Neutrophil (primary cell): ENCODE measurements at regions not wholly inside any gene's neighbourhood (a gene's known extent, or its start where the extent isn't known, plus 50 kb on each side); places are given as distances from the start of the nearest gene placed in this dataset.

Experiments
- H3K27ac ChIP-seq: fragments of 200-600 bp; sonication (generic); 2 replicates; pipeline ENCODE4 v1.5.1; 2016; ENCODE audit warnings: mild to moderate bottlenecking, moderate library complexity
- H3K27me3 ChIP-seq: fragments of 200-600 bp; sonication (generic); 2 replicates; pipeline ENCODE4 v1.6.0; 2016; ENCODE audit warnings: mild to moderate bottlenecking
- H3K36me3 ChIP-seq: fragments of 200-600 bp; sonication (generic); 2 replicates; pipeline ENCODE4 v1.5.1; 2017
- H3K4me1 ChIP-seq, 2 experiments: fragments of 200-600 bp in 1 of 2; sonication (generic) in 1 of 2; 1 replicate in 1 of 2; 2 replicates in 1 of 2; pipeline versions ENCODE4 v1.5.1 to v1.6.1; 2013 to 2016; ENCODE audit warnings: low read depth in 1 of 2, low read length in 1 of 2, mild to moderate bottlenecking in 1 of 2, moderate library complexity in 1 of 2; ENCODE audit not compliant: control insufficient read depth in 1 of 2, insufficient read depth in 1 of 2
- H3K4me3 ChIP-seq, 2 experiments: fragments of 200-600 bp in 1 of 2; sonication (generic) in 1 of 2; 1 replicate in 1 of 2; 2 replicates in 1 of 2; pipeline ENCODE4 v1.5.1; 2013 to 2016; ENCODE audit warnings: low read depth in 1 of 2, low read length in 1 of 2, mild to moderate bottlenecking in 1 of 2, moderate library complexity in 1 of 2
- H3K9me3 ChIP-seq: fragments of 200-600 bp; sonication (generic); 2 replicates; pipeline ENCODE4 v1.5.1; 2016
- TF ChIP-seq, protein P1 (sequence below): fragments of 200-600 bp; sonication (generic); IDR thresholded peaks from 2 replicates; pipeline ENCODE4 v1.5.1; 2016; ENCODE audit warnings: antibody characterized with exemption

GRCh38 chr1:164417016-164417704 lies 141.8 kb upstream of the PBX1 start:
- no peaks in the 10 kb centered on the region for H3K4me1 ChIP-seq
- H3K36me3 ChIP-seq, result no peaks in the 10 kb centered on the region
- TF ChIP-seq, protein P1, sequence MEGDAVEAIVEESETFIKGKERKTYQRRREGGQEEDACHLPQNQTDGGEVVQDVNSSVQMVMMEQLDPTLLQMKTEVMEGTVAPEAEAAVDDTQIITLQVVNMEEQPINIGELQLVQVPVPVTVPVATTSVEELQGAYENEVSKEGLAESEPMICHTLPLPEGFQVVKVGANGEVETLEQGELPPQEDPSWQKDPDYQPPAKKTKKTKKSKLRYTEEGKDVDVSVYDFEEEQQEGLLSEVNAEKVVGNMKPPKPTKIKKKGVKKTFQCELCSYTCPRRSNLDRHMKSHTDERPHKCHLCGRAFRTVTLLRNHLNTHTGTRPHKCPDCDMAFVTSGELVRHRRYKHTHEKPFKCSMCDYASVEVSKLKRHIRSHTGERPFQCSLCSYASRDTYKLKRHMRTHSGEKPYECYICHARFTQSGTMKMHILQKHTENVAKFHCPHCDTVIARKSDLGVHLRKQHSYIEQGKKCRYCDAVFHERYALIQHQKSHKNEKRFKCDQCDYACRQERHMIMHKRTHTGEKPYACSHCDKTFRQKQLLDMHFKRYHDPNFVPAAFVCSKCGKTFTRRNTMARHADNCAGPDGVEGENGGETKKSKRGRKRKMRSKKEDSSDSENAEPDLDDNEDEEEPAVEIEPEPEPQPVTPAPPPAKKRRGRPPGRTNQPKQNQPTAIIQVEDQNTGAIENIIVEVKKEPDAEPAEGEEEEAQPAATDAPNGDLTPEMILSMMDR, result no peak
- H3K27me3 ChIP-seq, result no peaks in the 10 kb centered on the region
- H3K27ac ChIP-seq, result no peak overlapping the region
- H3K4me3 ChIP-seq, result no peak overlapping the region
- H3K9me3 ChIP-seq, result no peaks in the 10 kb centered on the region

GRCh38 chr1:164423136-164423535 lies 135.8 kb upstream of the PBX1 start:
- H3K4me3 ChIP-seq, result no peak overlapping the region
- TF ChIP-seq, protein P1, result no peak
- no peaks in the 10 kb centered on the region for H3K27me3 ChIP-seq
- no peaks in the 10 kb centered on the region for H3K4me1 ChIP-seq
- H3K36me3 ChIP-seq, result no peaks in the 10 kb centered on the region
- H3K9me3 ChIP-seq, result no peaks in the 10 kb centered on the region
- no peak overlapping the region for H3K27ac ChIP-seq

DNA sequence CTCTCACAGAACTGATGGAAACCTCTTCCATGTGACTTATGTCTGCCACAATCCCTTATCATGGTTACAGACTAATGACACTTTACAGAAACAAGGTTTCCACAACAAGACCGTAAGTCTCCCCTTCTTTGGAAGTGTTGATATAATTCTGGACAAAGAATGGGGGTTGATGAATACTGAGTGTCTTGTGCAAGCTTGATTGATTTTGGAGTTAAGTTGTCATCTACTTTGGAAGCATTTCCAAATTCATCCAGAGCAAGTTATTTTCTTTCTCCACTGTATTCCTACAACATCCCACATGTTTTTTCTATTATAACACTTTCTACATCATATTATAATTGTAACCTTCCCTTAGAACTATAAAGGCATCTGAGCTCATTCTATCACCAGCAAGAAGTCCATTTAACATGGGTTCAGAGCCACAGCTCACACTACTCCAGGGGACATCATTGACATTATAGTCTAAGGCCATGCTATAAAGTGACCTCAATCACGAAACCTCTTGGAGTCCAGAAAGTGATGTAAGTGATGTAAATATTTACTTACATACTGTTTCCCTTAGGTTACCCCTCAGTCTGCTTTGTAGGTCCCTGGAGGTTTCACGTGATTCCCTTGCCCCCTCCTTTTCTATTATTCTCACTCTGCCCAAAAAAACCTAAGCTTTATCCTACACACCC lies 125.7 kb upstream of the PBX1 start:
- Histone ChIP-seq H3K36me3 (no peaks in the 10 kb centered on the region), H3K4me3 (no peak overlapping the region), H3K4me1 (no peaks in the 10 kb centered on the region), H3K9me3 (no peaks in the 10 kb centered on the region), H3K27ac (no peak overlapping the region), H3K27me3 (no peaks in the 10 kb centered on the region)
- TF ChIP-seq, protein P1, result no peak

GRCh38 chr1:164433818-164434170 lies 125.2 kb upstream of the PBX1 start:
- Histone ChIP-seq H3K27ac (no peak overlapping the region), H3K4me1 (no peaks in the 10 kb centered on the region), H3K27me3 (no peaks in the 10 kb centered on the region), H3K9me3 (no peaks in the 10 kb centered on the region), H3K4me3 (no peak overlapping the region), H3K36me3 (no peaks in the 10 kb centered on the region)
- TF ChIP-seq, protein P1, result no peak

GRCh38 chr1:164440232-164440631 lies 118.8 kb upstream of the PBX1 start:
- no peak overlapping the region for H3K4me3 ChIP-seq
- no peak overlapping the region for H3K27ac ChIP-seq
- H3K27me3 ChIP-seq, result no peaks in the 10 kb centered on the region
- no peaks in the 10 kb centered on the region for H3K4me1 ChIP-seq
- H3K9me3 ChIP-seq, result no peaks in the 10 kb centered on the region
- TF ChIP-seq, protein P1, result no peak
- no peaks in the 10 kb centered on the region for H3K36me3 ChIP-seq
